ENCODE measurements at regions not wholly inside any gene's neighbourhood (a gene's known extent, or its start where the extent isn't known, plus 50 kb on each side); places are given as distances from the start of the nearest gene placed in this dataset.

DNA sequence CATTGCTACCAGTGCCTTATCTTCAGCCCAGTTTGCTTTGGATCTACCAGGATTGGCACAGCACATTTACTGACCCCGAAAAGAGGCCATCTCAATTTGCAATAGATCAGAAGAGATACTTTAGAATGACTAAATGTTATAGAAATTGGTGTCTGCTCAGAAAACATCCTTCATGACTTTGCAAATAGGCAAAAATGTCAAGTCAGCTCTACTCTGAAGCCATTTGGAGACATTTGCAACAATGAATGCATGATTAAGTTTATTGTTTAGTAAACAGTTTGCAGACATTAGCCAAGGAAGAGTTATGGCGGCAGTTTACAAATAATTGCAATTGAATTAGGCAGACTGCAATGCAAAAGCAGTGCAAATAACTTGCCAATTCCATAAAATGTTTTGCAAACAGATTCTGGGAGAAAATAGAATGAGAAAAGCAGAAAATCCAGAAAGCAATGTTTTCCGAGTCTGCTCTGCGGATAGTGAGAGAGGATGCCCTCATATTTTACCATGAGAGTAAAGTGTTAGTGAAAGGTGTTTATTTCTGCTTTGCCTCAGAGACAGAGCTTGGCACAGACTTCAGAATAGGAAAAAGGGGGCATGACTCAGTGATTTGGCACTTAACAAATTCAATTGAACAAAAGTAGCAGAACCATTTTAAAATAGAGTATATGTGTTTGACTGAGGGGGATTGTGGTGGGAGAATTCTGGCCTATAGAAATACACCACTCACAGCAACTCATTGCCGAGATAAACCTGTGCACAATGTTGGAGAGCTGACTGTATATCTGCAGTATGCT lies 334.9 kb upstream of the NR2F2 start:
- H3K4me3 ChIP-seq (ENCODE audit: low read length) = no peak overlapping the region
- DNase-seq (ENCODE audit: low read depth) = no peak
- TF ChIP-seq, protein P1, sequence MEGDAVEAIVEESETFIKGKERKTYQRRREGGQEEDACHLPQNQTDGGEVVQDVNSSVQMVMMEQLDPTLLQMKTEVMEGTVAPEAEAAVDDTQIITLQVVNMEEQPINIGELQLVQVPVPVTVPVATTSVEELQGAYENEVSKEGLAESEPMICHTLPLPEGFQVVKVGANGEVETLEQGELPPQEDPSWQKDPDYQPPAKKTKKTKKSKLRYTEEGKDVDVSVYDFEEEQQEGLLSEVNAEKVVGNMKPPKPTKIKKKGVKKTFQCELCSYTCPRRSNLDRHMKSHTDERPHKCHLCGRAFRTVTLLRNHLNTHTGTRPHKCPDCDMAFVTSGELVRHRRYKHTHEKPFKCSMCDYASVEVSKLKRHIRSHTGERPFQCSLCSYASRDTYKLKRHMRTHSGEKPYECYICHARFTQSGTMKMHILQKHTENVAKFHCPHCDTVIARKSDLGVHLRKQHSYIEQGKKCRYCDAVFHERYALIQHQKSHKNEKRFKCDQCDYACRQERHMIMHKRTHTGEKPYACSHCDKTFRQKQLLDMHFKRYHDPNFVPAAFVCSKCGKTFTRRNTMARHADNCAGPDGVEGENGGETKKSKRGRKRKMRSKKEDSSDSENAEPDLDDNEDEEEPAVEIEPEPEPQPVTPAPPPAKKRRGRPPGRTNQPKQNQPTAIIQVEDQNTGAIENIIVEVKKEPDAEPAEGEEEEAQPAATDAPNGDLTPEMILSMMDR (conservative IDR thresholded peaks at IDR 0.05; ENCODE audit: low read length) = no peak

DNA sequence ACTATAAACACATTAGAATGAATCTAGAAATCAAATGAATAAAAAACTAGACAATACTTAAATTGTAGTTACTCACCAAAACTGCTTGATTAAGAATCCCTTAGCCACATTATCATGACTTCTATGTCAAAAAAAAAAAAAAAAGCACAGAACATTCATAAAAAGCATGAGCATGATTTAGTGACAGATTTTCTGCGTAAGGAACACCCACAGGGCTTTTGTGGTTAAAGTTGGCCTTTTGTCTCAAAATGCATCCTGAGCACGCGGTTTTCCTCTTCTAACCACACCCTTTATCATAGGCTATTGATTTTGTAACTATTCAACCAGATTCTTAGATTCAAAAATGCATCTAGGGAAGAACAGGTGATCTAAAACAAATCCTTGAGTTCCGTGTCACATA lies 334.0 kb upstream of the NR2F2 start:
- H3K4me3 ChIP-seq (ENCODE audit: low read length) = no peak overlapping the region
- TF ChIP-seq, protein P1 (conservative IDR thresholded peaks at IDR 0.05; ENCODE audit: low read length) = no peak
- no peak for DNase-seq (ENCODE audit: low read depth)

DNA sequence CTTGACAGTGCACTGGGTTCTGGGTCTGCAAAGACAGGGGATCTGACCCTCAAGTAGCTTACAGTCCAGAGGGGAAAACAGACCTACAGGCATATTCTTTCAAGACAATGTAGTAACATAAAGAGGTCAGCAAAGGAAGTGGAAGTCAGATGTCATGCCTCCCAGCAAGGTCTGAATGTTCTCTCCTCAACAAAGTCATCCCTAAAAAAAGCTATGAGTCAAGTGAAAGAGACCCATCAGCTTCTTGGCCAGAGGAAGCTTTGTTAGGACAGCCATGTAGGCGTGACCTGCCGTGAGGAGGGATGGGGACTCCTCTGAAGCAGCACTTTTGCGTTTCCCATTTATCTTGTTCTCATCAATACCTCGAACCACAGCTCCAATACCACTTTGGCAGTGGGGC lies 331.6 kb upstream of the NR2F2 start:
- TF ChIP-seq, protein P1 (conservative IDR thresholded peaks at IDR 0.05; ENCODE audit: low read length) = no peak
- no peak for DNase-seq (ENCODE audit: low read depth)
- H3K4me3 ChIP-seq (ENCODE audit: low read length) = no peak overlapping the region

DNA sequence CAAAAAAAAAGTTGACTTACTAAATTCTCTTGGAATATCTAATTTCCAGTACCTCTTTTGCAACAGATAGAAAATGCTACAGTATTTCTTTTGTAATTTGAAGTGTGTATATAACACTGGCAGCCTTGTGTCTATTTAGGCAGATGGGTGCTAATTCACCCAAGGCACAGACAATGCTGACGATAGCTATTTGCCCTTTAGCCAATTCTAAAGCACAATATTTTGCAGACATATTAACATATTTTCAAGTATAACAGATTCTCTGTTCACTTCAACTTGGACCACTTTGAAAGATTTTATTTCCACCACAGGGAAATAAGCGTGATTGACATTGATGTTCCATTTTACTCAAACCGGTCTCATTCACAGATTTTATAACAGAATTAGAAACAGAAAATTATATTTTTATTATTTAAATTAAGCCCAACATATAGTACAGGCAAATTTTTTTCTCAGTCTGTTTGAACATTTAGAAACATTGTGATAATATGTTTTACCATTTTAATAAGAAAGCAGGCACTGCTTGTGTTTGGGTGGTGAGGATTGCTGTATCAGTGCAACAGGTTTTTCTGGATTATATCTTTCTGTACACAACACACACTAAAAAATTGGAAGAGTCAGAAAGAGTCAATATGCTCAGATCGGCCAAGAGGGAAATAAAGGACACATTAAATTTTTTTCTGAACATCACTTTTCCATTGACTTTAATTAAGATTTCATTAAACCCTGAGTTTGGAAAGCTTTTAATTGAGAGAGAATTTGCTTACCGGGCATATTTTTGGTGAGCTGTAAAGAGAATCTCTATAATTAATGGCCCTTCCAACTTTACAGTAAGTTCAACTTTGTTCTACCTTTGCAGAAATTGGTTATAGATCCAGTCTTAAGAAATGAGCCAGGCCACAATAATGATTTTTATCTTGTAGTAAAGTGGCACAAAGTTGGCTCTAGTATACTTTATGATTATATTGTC lies 327.3 kb upstream of the NR2F2 start:
- no peak for DNase-seq (ENCODE audit: low read depth)
- TF ChIP-seq, protein P1 (conservative IDR thresholded peaks at IDR 0.05; ENCODE audit: low read length) = no peak
- no peak overlapping the region for H3K4me3 ChIP-seq (ENCODE audit: low read length)

DNA sequence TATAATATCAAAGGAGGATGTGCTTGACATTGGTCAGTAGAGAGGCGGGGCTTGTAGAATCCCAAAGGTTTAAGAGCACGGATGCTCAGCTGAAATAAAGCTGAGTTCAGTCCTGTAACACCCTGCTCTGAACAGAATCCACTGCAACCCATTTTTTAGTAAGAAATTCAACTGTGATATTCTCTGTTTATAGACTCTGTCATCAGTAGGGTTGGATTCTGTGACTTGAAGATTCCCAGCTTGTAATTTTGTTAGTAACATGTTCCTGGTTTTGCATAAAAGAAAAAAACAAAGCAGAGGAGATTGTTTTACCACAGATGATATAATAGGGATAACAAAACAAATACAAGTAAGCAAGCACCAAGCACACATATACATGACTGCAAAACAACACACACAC lies 324.6 kb upstream of the NR2F2 start:
- DNase-seq (ENCODE audit: low read depth) = no peak
- TF ChIP-seq, protein P1 (conservative IDR thresholded peaks at IDR 0.05; ENCODE audit: low read length) = no peak
- H3K4me3 ChIP-seq (ENCODE audit: low read length) = no peak overlapping the region

DNA sequence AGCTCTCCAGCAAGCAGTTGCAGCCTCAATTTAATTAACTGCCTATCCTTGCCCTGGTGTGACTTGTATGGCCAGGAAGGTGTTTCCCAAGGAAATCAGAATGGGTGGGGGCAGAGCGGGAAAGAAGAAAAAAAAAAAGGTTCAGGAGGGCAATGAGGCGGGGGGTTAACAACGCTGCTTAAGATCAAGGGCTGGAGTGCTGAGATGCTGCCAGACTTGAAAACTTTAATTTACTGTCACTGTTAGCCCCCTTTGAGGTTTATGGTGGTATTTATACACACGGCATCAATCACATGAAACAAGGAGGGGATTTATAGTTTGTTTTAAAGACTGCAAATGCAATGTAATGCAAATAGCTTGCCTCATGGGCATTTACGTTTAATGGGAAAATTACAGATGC lies 319.4 kb upstream of the NR2F2 start:
- TF ChIP-seq, protein P1 (conservative IDR thresholded peaks at IDR 0.05; ENCODE audit: low read length) = no peak
- no peak for DNase-seq (ENCODE audit: low read depth)
- H3K4me3 ChIP-seq (ENCODE audit: low read length) = no peak overlapping the region

All from AG10803 (cell line).